GM12874 (cell line): ENCODE measurements at regions not wholly inside any gene's neighbourhood (a gene's known extent, or its start where the extent isn't known, plus 50 kb on each side); places are given as distances from the start of the nearest gene placed in this dataset.

Experiments used
- CTCF ChIP-seq: IDR thresholded peaks from 2 replicates; pipeline ENCODE4 v1.5.1; 2011; ENCODE audit warnings: low read depth, mild to moderate bottlenecking, control low read depth, low read length, moderate library complexity; ENCODE audit not compliant: insufficient read depth

GRCh38 chrX:110989869-110990268 is 106.1 kb upstream of the PAK3 start:
- TF ChIP-seq CTCF = no peak

GRCh38 chrX:110989447-110989846 is 106.5 kb upstream of the PAK3 start:
- no peak for TF ChIP-seq CTCF

GRCh38 chrX:110987292-110987691 is 108.7 kb upstream of the PAK3 start:
- TF ChIP-seq CTCF = no peak

GRCh38 chrX:110985470-110985869 is 110.5 kb upstream of the PAK3 start:
- TF ChIP-seq CTCF = no peak

- no peak for TF ChIP-seq CTCF
Observed at GRCh38 chrX:110983024-110983423, 113.0 kb upstream of the PAK3 start.

GRCh38 chrX:110966839-110967238 is 129.2 kb upstream of the PAK3 start:
- TF ChIP-seq CTCF = no peak

- TF ChIP-seq CTCF = no peak
Observed at GRCh38 chrX:110966091-110966454, 129.9 kb upstream of the PAK3 start.

DNA sequence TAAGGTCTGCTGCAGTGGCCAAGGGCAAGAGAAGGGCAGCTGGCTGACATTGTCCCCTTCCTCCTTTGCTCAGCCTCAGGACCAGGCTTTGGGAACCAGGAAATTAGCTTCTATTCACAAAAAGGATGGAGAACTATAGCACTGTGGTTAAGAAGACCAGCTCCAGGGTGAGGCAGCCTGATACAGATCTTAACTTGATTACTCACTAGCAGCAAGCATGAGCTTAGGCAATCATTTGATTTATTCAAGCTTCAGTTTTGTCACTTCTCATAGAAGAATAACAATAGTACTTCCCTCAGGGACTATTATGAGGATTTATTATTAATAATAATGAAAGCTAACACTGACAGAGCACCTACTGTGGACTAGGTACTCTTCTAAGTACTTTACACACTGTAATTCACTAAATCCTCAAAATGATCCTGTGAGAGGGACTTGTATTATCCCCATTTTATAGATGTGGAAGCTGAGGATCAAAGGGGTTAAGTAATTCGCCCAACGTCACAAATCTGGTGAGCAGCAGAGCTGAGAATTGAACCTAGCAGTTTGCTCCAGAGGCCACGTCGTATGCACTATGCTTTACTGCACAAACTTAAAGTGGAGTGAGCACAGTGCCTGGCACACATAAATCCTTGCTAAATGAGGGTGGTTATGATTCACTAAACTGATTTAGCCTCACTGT is 130.4 kb upstream of the PAK3 start:
- no peak for TF ChIP-seq CTCF
